ENCODE measurements at regions not wholly inside any gene's neighbourhood (a gene's known extent, or its start where the extent isn't known, plus 50 kb on each side); places are given as distances from the start of the nearest gene placed in this dataset.

DNA sequence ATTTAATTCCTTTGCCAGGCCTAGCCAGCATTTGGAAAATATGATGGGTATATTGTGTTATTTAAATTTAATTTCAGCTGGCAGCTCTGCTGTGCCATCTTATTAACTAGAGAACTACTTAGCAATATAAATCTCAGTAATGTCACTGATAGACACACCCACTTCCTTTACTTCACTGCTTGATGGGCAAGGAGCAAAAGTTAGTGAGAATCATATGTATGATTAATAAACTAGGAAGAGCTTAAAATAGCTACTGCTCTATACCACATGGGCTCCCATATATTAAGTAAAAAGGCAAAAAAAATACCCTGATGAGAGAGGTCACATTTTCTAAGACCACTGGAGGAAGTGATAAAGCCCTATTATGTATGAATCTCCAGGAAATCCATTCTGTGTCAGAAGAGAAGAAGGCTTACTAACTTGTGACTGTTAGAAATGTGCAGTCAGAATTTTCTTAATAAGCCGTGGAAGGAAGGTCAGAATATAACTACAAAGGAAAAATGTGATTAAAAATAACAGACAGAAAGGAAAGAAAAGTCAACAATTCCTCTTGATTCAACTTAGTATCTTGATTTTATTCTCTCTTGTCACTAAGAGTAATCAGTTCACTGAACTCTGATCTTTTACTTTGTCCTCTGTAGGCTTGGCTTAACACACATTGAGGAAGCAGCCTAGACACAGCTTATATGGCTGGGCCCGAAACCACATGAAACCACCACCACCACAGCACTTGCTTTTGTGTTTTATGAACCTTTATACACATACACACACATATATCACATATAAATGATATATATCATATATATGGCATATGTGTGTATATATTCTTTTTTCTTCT lies 1233.9 kb upstream of the ALCAM start:
- Histone ChIP-seq H3K27ac (replicated peaks; ENCODE audit: low read length) (no peak overlapping the region), H3K27me3 (ENCODE audit: control insufficient read depth in 3 of 3, insufficient read depth in 3 of 3, low read depth in 1 of 3, low read length in 3 of 3) (no peaks in the 10 kb centered on the region), H3K79me1 (ENCODE audit: low read depth, low read length) (no peaks in the 10 kb centered on the region), H2AK5ac (ENCODE audit: low read depth, low read length) (no peak overlapping the region), H3K14ac (ENCODE audit: low read length) (no peak overlapping the region), H2BK15ac (ENCODE audit: low read length) (no peak overlapping the region), H4K91ac (ENCODE audit: low read depth, low read length, poor library complexity) (no peak overlapping the region), H3K4me3 (ENCODE audit: low read length in 2 of 2) (no peak overlapping the region), H3K36me3 (replicated peaks in 1 of 2; ENCODE audit: control insufficient read depth in 2 of 2, insufficient read depth in 2 of 2, low read length in 2 of 2) (no peaks in the 10 kb centered on the region), H4K8ac (ENCODE audit: low read depth, low read length) (no peak overlapping the region), H3K4ac (ENCODE audit: low read length) (no peak overlapping the region), H3K4me1 (ENCODE audit: control insufficient read depth in 2 of 2, insufficient read depth in 1 of 2, low read depth in 1 of 2, low read length in 2 of 2) (no peaks in the 10 kb centered on the region), H3K9me3 (replicated peaks in 1 of 2; ENCODE audit: control insufficient read depth in 2 of 2, insufficient read depth in 1 of 2, low read depth in 1 of 2, low read length in 2 of 2) (no peaks in the 10 kb centered on the region), H3K23ac (ENCODE audit: low read depth, low read length, poor library complexity) (no peak overlapping the region), H2AFZ (ENCODE audit: low read length) (peak overlapping the region; percentile 64), H3K4me2 (ENCODE audit: insufficient read depth, low read length, poor library complexity, severe bottlenecking) (no peak overlapping the region), H2BK5ac (ENCODE audit: low read length) (no peak overlapping the region), H3K9ac (ENCODE audit: low read depth, low read length, poor library complexity) (no peak overlapping the region), H3K18ac (ENCODE audit: low read length) (no peak overlapping the region), H2BK120ac (ENCODE audit: low read depth, low read length) (no peak overlapping the region), H2BK12ac (ENCODE audit: low read length) (no peak overlapping the region)
- no peak for DNase-seq (ENCODE audit: low spot score)
- WGBS, 2 donors (ENCODE audit: extremely low coverage in 2 of 2, insufficient read length in 2 of 2, insufficient replicate concordance in 1 of 2): no CpG with 5 or more reads among the region's 2 CpGs

DNA sequence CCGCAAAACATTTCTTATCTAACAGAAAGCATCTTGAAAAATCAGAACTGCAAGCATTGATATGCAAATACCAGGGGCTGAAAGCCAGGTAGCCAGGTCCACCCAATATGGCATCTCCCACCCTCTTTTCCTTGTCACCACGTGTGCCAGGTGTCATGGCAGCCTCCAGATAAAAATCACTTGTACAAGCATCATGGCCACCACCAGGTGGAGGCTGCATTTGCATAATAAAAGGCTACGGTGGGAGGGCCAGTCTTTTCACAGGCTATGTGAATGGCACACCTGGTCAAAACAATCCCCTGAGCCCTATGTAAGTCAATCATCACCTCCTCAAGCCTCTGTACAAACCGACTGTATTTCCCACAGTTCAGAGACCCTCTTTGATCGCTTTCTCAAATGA lies 1233.1 kb upstream of the ALCAM start:
- H4K91ac ChIP-seq (ENCODE audit: low read depth, low read length, poor library complexity): no peak overlapping the region
- no peak overlapping the region for H3K18ac ChIP-seq (ENCODE audit: low read length)
- no peak for DNase-seq (ENCODE audit: low spot score)
- no peak overlapping the region for H3K9ac ChIP-seq (ENCODE audit: low read depth, low read length, poor library complexity)
- no peak overlapping the region for H4K8ac ChIP-seq (ENCODE audit: low read depth, low read length)
- WGBS, 2 donors (ENCODE audit: extremely low coverage in 2 of 2, insufficient read length in 2 of 2, insufficient replicate concordance in 1 of 2): no CpG with 5 or more reads among the region's 5 CpGs
- H3K9me3 ChIP-seq (replicated peaks in 1 of 2; ENCODE audit: control insufficient read depth in 2 of 2, insufficient read depth in 1 of 2, low read depth in 1 of 2, low read length in 2 of 2): no peaks in the 10 kb centered on the region
- H3K4me3 ChIP-seq (ENCODE audit: low read length in 2 of 2): no peak overlapping the region
- H3K27ac ChIP-seq (replicated peaks; ENCODE audit: low read length): no peak overlapping the region
- no peaks in the 10 kb centered on the region for H3K4me1 ChIP-seq (ENCODE audit: control insufficient read depth in 2 of 2, insufficient read depth in 1 of 2, low read depth in 1 of 2, low read length in 2 of 2)
- H3K14ac ChIP-seq (ENCODE audit: low read length): no peak overlapping the region
- no peak overlapping the region for H2BK12ac ChIP-seq (ENCODE audit: low read length)
- H2AK5ac ChIP-seq (ENCODE audit: low read depth, low read length): no peak overlapping the region
- no peak overlapping the region for H2BK5ac ChIP-seq (ENCODE audit: low read length)
- no peak overlapping the region for H3K4me2 ChIP-seq (ENCODE audit: insufficient read depth, low read length, poor library complexity, severe bottlenecking)
- H2AFZ ChIP-seq (ENCODE audit: low read length): no peak overlapping the region
- no peak overlapping the region for H3K23ac ChIP-seq (ENCODE audit: low read depth, low read length, poor library complexity)
- no peak overlapping the region for H3K4ac ChIP-seq (ENCODE audit: low read length)
- H2BK15ac ChIP-seq (ENCODE audit: low read length): no peak overlapping the region
- H3K79me1 ChIP-seq (ENCODE audit: low read depth, low read length): no peaks in the 10 kb centered on the region
- H2BK120ac ChIP-seq (ENCODE audit: low read depth, low read length): no peak overlapping the region
- no peaks in the 10 kb centered on the region for H3K27me3 ChIP-seq (ENCODE audit: control insufficient read depth in 3 of 3, insufficient read depth in 3 of 3, low read depth in 1 of 3, low read length in 3 of 3)
- no peaks in the 10 kb centered on the region for H3K36me3 ChIP-seq (replicated peaks in 1 of 2; ENCODE audit: control insufficient read depth in 2 of 2, insufficient read depth in 2 of 2, low read length in 2 of 2)

DNA sequence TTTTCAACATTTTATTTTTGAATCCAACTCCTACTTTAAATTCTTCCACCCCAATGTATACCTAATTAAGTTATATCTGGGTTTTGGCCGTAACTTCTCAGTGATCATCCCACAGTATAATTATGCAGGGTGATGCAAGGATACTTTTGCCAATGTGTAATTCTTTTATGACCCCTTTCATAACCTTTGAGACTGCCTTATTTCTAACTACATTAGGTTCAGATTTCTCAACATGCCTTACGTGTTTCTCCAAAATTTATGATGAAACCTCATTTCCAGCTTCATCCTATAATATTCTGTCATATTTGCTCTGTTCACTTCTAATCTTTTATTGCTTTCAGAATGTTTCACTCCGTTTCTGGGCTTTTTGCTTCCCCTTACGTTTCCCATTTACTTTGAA lies 1229.6 kb upstream of the ALCAM start:
- no peak overlapping the region for H3K18ac ChIP-seq (ENCODE audit: low read length)

DNA sequence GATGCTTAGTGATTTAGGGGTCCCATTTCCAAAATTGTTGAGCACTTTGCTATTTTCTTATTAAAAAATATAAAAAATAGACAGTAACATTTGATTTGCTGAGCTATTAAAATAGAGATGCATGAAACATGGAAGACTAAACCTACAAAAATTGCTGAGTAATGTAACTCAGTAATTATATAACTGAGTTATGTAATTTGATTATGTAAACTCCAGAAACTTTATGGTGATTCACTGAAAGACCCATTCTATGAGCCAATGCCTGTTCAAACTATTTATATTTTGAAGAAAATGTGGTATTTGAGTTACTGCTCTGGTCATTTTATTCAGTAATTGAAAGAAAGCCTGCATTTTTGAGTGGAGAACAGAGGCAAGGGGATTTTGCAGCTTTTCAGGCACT lies 1221.5 kb upstream of the ALCAM start:
- H2AK5ac ChIP-seq (ENCODE audit: low read depth, low read length): no peak overlapping the region
- H3K14ac ChIP-seq (ENCODE audit: low read length): no peak overlapping the region
- H3K27me3 ChIP-seq (ENCODE audit: control insufficient read depth in 3 of 3, insufficient read depth in 3 of 3, low read depth in 1 of 3, low read length in 3 of 3): peaks cover 0 to 2% (median 0%) of the 10 kb centered on the region in 3 experiments
- no peak overlapping the region for H2BK120ac ChIP-seq (ENCODE audit: low read depth, low read length)
- no peak overlapping the region for H3K23ac ChIP-seq (ENCODE audit: low read depth, low read length, poor library complexity)
- no peak overlapping the region for H3K4me3 ChIP-seq (ENCODE audit: low read length in 2 of 2)
- no peak overlapping the region for H3K27ac ChIP-seq (replicated peaks; ENCODE audit: low read length)
- H2BK15ac ChIP-seq (ENCODE audit: low read length): no peak overlapping the region
- no peaks in the 10 kb centered on the region for H3K36me3 ChIP-seq (replicated peaks in 1 of 2; ENCODE audit: control insufficient read depth in 2 of 2, insufficient read depth in 2 of 2, low read length in 2 of 2)
- H3K9me3 ChIP-seq (replicated peaks in 1 of 2; ENCODE audit: control insufficient read depth in 2 of 2, insufficient read depth in 1 of 2, low read depth in 1 of 2, low read length in 2 of 2): no peaks in the 10 kb centered on the region
- no peaks in the 10 kb centered on the region for H3K79me1 ChIP-seq (ENCODE audit: low read depth, low read length)
- H2BK5ac ChIP-seq (ENCODE audit: low read length): no peak overlapping the region
- no peak overlapping the region for H3K4me2 ChIP-seq (ENCODE audit: insufficient read depth, low read length, poor library complexity, severe bottlenecking)
- no peak overlapping the region for H3K9ac ChIP-seq (ENCODE audit: low read depth, low read length, poor library complexity)
- DNase-seq (ENCODE audit: low spot score): no peak
- no peak overlapping the region for H2AFZ ChIP-seq (ENCODE audit: low read length)
- no peak overlapping the region for H3K4ac ChIP-seq (ENCODE audit: low read length)
- H4K91ac ChIP-seq (ENCODE audit: low read depth, low read length, poor library complexity): no peak overlapping the region
- H2BK12ac ChIP-seq (ENCODE audit: low read length): no peak overlapping the region
- H3K4me1 ChIP-seq (ENCODE audit: control insufficient read depth in 2 of 2, insufficient read depth in 1 of 2, low read depth in 1 of 2, low read length in 2 of 2): no peaks in the 10 kb centered on the region
- H4K8ac ChIP-seq (ENCODE audit: low read depth, low read length): no peak overlapping the region
- no peak overlapping the region for H3K18ac ChIP-seq (ENCODE audit: low read length)

More for the DNA sequence above, 1229.6 kb upstream of the ALCAM start:
- no peak overlapping the region for H3K4me2 ChIP-seq (ENCODE audit: insufficient read depth, low read length, poor library complexity, severe bottlenecking)
- H3K9ac ChIP-seq (ENCODE audit: low read depth, low read length, poor library complexity): no peak overlapping the region
- no peak overlapping the region for H3K4ac ChIP-seq (ENCODE audit: low read length)
- no peaks in the 10 kb centered on the region for H3K27me3 ChIP-seq (ENCODE audit: control insufficient read depth in 3 of 3, insufficient read depth in 3 of 3, low read depth in 1 of 3, low read length in 3 of 3)
- no peak overlapping the region for H2BK12ac ChIP-seq (ENCODE audit: low read length)
- H2AK5ac ChIP-seq (ENCODE audit: low read depth, low read length): no peak overlapping the region
- no peak overlapping the region for H2AFZ ChIP-seq (ENCODE audit: low read length)
- no peak overlapping the region for H2BK15ac ChIP-seq (ENCODE audit: low read length)
- no peaks in the 10 kb centered on the region for H3K4me1 ChIP-seq (ENCODE audit: control insufficient read depth in 2 of 2, insufficient read depth in 1 of 2, low read depth in 1 of 2, low read length in 2 of 2)
- DNase-seq (ENCODE audit: low spot score): no peak
- H2BK5ac ChIP-seq (ENCODE audit: low read length): no peak overlapping the region
- no peak overlapping the region for H3K23ac ChIP-seq (ENCODE audit: low read depth, low read length, poor library complexity)
- H3K36me3 ChIP-seq (replicated peaks in 1 of 2; ENCODE audit: control insufficient read depth in 2 of 2, insufficient read depth in 2 of 2, low read length in 2 of 2): no peaks in the 10 kb centered on the region
- no peak overlapping the region for H4K8ac ChIP-seq (ENCODE audit: low read depth, low read length)
- no peak overlapping the region for H3K14ac ChIP-seq (ENCODE audit: low read length)
- no peak overlapping the region for H4K91ac ChIP-seq (ENCODE audit: low read depth, low read length, poor library complexity)
- H3K79me1 ChIP-seq (ENCODE audit: low read depth, low read length): no peaks in the 10 kb centered on the region
- no CpG with 5 or more reads among the region's 4 CpGs for WGBS, 2 donors (ENCODE audit: extremely low coverage in 2 of 2, insufficient read length in 2 of 2, insufficient replicate concordance in 1 of 2)
- H3K27ac ChIP-seq (replicated peaks; ENCODE audit: low read length): no peak overlapping the region
- no peak overlapping the region for H2BK120ac ChIP-seq (ENCODE audit: low read depth, low read length)
- no peak overlapping the region for H3K4me3 ChIP-seq (ENCODE audit: low read length in 2 of 2)
- H3K9me3 ChIP-seq (replicated peaks in 1 of 2; ENCODE audit: control insufficient read depth in 2 of 2, insufficient read depth in 1 of 2, low read depth in 1 of 2, low read length in 2 of 2): no peaks in the 10 kb centered on the region
